ENCODE measurements at regions not wholly inside any gene's neighbourhood (a gene's known extent, or its start where the extent isn't known, plus 50 kb on each side); places are given as distances from the start of the nearest gene placed in this dataset.

GRCh38 chr5:7018601-7019000, 305.4 kb downstream of the TENT4A start:
- CTCF ChIA-PET (ENCODE audit: unreplicated experiment) = no interaction called here
- H3K9me3 ChIP-seq (ENCODE audit: low read length) = no peaks in the 10 kb centered on the region
- DNase-seq (ENCODE audit: low spot score) = no peak
- no peak for TF ChIP-seq EZH2phosphoT487 (IDR thresholded peaks at IDR 0.05; ENCODE audit: borderline replicate concordance, low read depth, low read length)
- no peak for TF ChIP-seq CTCF (conservative IDR thresholded peaks at IDR 0.05; ENCODE audit: low read length)
- H3K36me3 ChIP-seq (ENCODE audit: insufficient read depth, low read length) = no peaks in the 10 kb centered on the region
- intact Hi-C loops (cut with micrococcal nuclease; ENCODE audit: unreplicated experiment) = no loop called here
- H3K4me3 ChIP-seq (ENCODE audit: low read depth, low read length, poor library complexity, severe bottlenecking) = no peak overlapping the region
- no peaks in the 10 kb centered on the region for H3K9me2 ChIP-seq (ENCODE audit: insufficient read depth, low read length)
- no peaks in the 10 kb centered on the region for H4K20me1 ChIP-seq (ENCODE audit: insufficient read depth, low read length)
- no peaks in the 10 kb centered on the region for H3K79me2 ChIP-seq (ENCODE audit: insufficient read depth, low read depth, low read length)
- BruUV-seq (replicated peaks) = no TSS peak
- no peak overlapping the region for H2AFZ ChIP-seq (ENCODE audit: low read length)
- POLR2A ChIA-PET = no interaction called here
- no peaks in the 10 kb centered on the region for H3K4me1 ChIP-seq (ENCODE audit: insufficient read depth, low read length, poor library complexity, severe bottlenecking)
- H3K4me2 ChIP-seq (ENCODE audit: low read length) = no peak overlapping the region
- no peak overlapping the region for H3K27ac ChIP-seq (ENCODE audit: low read depth, low read length, poor library complexity, severe bottlenecking)

GRCh38 chr5:7036192-7036835, 323.1 kb downstream of the TENT4A start:
- no peak overlapping the region for H2AFZ ChIP-seq (ENCODE audit: low read length)
- no peaks in the 10 kb centered on the region for H3K36me3 ChIP-seq (ENCODE audit: insufficient read depth, low read length)
- no peak overlapping the region for H3K27ac ChIP-seq (ENCODE audit: low read depth, low read length, poor library complexity, severe bottlenecking)
- no TSS peak for BruUV-seq (replicated peaks)
- ChIA-PET CTCF (ENCODE audit: unreplicated experiment) (no interaction called here), POLR2A (no interaction called here)
- H3K4me2 ChIP-seq (ENCODE audit: low read length) = no peak overlapping the region
- H3K9me3 ChIP-seq (ENCODE audit: low read length) = no peaks in the 10 kb centered on the region
- intact Hi-C loops (cut with micrococcal nuclease; ENCODE audit: unreplicated experiment) = no loop called here
- H3K79me2 ChIP-seq (ENCODE audit: insufficient read depth, low read depth, low read length) = no peaks in the 10 kb centered on the region
- no peaks in the 10 kb centered on the region for H3K4me1 ChIP-seq (ENCODE audit: insufficient read depth, low read length, poor library complexity, severe bottlenecking)
- no peak for DNase-seq (ENCODE audit: low spot score)
- no peaks in the 10 kb centered on the region for H3K9me2 ChIP-seq (ENCODE audit: insufficient read depth, low read length)
- H3K4me3 ChIP-seq (ENCODE audit: low read depth, low read length, poor library complexity, severe bottlenecking) = no peak overlapping the region
- H4K20me1 ChIP-seq (ENCODE audit: insufficient read depth, low read length) = no peaks in the 10 kb centered on the region
- no peak for TF ChIP-seq EZH2phosphoT487 (IDR thresholded peaks at IDR 0.05; ENCODE audit: borderline replicate concordance, low read depth, low read length)
- TF ChIP-seq CTCF (conservative IDR thresholded peaks at IDR 0.05; ENCODE audit: low read length) = no peak

- intact Hi-C loops (cut with micrococcal nuclease; ENCODE audit: unreplicated experiment) = no loop called here
- Histone ChIP-seq H3K9me3 (ENCODE audit: low read length) (no peaks in the 10 kb centered on the region), H3K4me1 (ENCODE audit: insufficient read depth, low read length, poor library complexity, severe bottlenecking) (no peaks in the 10 kb centered on the region), H4K20me1 (ENCODE audit: insufficient read depth, low read length) (no peaks in the 10 kb centered on the region), H3K4me3 (ENCODE audit: low read depth, low read length, poor library complexity, severe bottlenecking) (no peak overlapping the region), H3K36me3 (ENCODE audit: insufficient read depth, low read length) (no peaks in the 10 kb centered on the region), H3K9me2 (ENCODE audit: insufficient read depth, low read length) (no peaks in the 10 kb centered on the region), H3K79me2 (ENCODE audit: insufficient read depth, low read depth, low read length) (no peaks in the 10 kb centered on the region), H3K27ac (ENCODE audit: low read depth, low read length, poor library complexity, severe bottlenecking) (no peak overlapping the region), H3K4me2 (ENCODE audit: low read length) (no peak overlapping the region), H2AFZ (ENCODE audit: low read length) (no peak overlapping the region)
- TF ChIP-seq CTCF (conservative IDR thresholded peaks at IDR 0.05; ENCODE audit: low read length) (no peak), EZH2phosphoT487 (IDR thresholded peaks at IDR 0.05; ENCODE audit: borderline replicate concordance, low read depth, low read length) (no peak)
- ChIA-PET POLR2A (no interaction called here), CTCF (ENCODE audit: unreplicated experiment) (no interaction called here)
- no TSS peak for BruUV-seq (replicated peaks)
- no peak for DNase-seq (ENCODE audit: low spot score)
Measured at GRCh38 chr5:7039074-7039473, 325.8 kb downstream of the TENT4A start.
